LNCAP (cell line): ENCODE measurements at regions not wholly inside any gene's neighbourhood (a gene's known extent, or its start where the extent isn't known, plus 50 kb on each side); places are given as distances from the start of the nearest gene placed in this dataset.

Experiments
- CTCF ChIP-seq: fragments of 450-650 bp; IDR thresholded peaks from 2 replicates; pipeline ENCODE4 v1.5.1; 2017; ENCODE audit warnings: mild to moderate bottlenecking

DNA sequence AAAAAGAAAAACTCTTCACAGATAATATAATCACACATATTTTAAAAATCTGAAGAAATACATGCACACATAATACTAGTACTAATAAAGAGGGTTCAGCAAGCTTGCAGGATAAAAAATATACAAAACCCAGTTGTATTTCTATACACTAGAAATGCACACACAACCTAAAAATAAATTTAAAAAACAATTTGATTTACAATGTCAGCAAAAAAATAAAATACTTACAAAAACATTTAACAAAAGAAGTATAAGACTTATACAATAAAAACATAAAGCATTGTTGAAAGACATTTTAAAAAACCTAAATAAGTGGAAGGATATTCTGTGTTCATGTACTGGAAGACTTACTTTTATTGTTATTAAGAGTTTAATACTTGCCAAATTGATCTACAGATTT, 81.7 kb upstream of the ALK start:
- TF ChIP-seq CTCF = no peak

DNA sequence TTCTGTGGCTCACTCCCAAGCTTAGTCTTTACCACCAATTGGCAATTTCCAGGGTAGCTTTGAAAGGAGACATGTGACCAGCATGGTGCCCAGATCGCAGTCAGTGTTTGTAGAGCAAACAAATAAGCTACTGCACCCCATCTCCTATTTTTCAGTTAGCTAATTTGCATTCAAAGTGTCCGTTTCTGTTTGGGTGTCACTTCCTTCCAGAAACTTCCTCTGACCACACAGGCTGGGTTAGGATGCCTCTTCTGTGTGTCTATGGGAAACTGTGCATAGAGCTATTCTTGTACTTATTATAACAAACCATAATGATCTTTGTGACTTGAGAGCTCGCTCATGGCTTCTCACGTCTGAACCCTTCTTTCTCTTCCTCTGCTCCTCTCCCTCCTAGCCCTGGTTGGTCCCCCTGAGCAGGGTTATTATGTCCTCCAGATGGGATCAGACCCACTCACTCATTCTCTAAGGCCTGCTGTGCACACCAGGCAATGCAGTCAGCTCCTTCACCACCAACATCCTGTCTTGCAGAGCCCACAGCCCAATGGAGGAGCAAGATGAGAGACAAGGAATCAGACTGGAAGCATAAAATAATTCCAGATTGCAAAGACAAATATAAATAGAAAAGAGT, 101.2 kb upstream of the ALK start:
- TF ChIP-seq CTCF = no peak

DNA sequence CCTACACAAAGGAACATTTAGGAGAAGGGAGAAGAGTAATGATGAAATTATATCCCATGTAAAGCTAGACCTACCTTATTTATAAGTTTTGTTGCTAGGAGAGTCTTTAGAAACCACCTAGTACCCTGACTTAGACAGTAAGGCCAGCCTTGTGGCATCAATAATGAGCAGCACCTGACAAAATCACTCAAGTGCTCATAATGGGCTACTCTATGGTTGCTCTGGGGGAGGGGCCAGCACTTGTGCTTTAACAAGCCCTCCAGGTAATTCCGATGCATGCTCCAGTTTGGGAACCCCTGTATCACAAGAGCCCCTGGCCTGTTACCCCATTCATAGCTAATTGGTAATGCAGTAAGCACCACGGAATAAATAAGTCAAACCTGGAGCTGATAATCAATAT, 102.9 kb upstream of the ALK start:
- TF ChIP-seq CTCF = no peak

DNA sequence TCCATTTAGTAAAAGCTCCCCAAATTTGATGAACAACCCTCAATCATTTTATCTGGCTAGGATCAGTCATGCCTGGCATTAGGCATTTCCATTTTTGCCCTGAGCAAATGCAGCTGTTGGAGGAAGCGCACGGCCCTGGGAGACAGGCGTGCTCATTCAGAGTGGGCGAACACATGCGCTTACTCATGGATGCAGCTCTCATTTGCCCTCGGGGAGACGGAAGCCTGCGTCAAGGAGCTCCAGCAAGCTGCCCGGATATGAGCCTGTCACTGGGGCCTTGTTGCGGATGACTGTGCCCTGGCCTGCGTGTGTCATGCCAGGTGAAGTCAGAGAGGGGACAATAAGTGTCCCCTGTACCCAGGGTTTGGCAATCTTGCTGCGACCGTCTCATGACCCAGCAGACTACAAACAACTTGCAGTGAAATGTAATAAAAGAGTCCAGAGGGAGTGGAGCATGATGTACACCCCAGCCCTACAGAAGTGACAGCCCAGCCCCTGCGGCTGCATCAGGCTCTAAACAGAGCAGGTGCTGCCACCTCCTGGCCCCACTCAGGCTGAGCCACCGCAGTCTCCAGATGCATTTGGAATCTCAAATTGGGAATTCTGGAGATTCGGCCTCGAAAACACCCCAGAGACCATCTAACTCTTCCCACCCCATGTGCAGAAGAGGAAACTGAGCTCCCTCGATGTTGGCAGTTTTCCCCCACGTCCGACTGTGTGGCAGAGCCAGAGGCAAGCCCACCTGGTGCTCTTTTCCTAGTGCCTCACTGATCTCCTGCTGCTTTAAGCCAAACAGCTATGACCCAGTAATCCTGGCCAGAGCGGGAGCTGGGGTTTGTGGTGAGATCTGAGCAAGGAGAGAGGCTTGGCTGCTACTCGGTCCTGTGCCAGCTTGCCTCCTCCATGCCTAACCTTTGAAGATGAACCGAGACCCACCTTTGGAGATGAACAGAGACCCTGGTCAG, 105.0 kb upstream of the ALK start:
- TF ChIP-seq CTCF = peak; percentile 80

DNA sequence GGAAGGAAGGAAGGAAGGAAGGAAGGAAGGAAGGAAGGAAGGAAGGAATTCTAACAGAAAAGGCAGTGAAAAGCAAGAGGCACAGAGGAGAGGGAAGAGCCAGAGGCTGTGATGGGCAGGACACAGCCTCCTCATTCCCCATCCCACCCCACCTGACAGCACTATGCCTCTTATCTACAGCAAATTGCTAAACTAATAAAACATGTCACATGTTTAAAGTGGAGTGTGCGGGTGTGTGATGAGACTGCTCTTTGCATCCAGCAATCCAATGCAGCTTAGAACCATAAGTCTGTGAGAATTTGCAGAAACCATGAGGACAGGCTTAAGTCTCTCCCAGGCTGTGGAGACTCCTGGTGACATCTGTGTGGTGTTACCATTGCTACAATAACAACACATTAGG, 108.4 kb upstream of the ALK start:
- no peak for TF ChIP-seq CTCF

DNA sequence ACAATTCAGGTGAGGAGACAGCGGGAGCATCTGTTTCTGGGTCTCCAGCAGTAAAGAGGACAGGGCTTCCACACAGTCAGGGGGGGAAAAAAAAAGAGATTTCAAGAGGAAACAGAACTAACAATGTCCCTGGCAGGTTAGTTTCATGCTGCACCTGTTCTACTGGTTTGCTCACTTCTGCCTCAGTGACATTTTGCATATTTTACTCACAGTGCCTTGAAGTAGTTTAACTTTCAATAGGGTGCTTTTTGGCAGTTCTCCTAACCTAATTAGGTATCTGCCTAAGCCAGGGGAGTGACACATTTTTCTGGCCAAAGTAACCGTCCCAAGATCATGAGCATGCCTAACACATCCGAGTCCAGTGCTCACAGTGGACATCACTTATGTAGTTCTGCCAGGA, 109.0 kb upstream of the ALK start:
- no peak for TF ChIP-seq CTCF

- no peak for TF ChIP-seq CTCF
Observed at GRCh38 chr2:30031184-30031583, 109.8 kb upstream of the ALK start.
